NCI-H2029 treated with DMSO at 0.1 percent for 48 hours (cell line): ENCODE measurements at regions not wholly inside any gene's neighbourhood (a gene's known extent, or its start where the extent isn't known, plus 50 kb on each side); places are given as distances from the start of the nearest gene placed in this dataset.

ENCODE experiments used
- DNase-seq: peaks from one replicate; lab custom pipeline; 2025; lab: John Stamatoyannopoulos, UW

- DNase-seq = peak; percentile 81
These were observed 259.9 kb downstream of the DLL1 start for GRCh38 chr6:170030821-170031471.

GRCh38 chr6:170030284-170030815, 260.5 kb downstream of the DLL1 start:
- DNase-seq = no peak

DNA sequence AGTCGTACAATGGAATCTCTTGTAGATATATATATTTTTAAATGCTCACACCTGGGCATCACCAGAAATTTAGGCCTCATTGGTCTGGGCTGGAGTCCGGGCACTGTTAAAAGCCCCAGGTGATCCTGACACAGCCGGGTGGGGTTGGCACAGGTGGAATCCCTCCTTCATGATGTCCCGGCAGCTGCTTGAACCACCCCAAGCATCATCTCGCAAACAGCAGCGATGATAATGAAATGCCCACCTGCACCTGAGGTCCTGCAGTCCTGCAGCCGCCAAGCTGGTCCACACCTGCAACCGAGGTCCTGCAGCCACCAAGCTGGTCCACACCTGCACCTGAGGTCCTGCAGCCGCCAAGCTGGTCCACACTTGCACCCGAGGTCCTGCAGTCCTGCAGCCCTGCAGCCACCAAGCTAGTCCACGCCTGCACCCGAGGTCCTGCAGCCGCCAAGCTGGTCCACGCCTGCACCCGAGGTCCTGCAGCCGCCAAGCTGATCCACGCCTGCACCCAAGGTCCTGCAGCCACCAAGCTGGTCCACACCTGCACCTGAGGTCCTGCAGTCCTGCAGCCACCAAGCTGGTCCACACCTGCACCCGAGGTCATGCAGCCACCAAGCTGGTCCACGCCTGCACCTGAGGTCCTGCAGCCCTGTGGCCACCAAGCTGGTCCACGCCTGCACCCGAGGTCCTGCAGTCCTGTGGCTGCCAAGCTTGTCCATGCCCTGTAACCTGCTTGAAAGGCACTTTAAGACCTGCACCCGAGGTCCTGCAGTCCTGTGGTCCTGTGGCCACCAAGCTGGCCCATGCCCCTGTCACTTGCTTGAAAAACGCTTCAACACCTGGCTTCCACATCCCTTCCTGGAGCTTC, 261.2 kb downstream of the DLL1 start:
- no peak for DNase-seq

DNA sequence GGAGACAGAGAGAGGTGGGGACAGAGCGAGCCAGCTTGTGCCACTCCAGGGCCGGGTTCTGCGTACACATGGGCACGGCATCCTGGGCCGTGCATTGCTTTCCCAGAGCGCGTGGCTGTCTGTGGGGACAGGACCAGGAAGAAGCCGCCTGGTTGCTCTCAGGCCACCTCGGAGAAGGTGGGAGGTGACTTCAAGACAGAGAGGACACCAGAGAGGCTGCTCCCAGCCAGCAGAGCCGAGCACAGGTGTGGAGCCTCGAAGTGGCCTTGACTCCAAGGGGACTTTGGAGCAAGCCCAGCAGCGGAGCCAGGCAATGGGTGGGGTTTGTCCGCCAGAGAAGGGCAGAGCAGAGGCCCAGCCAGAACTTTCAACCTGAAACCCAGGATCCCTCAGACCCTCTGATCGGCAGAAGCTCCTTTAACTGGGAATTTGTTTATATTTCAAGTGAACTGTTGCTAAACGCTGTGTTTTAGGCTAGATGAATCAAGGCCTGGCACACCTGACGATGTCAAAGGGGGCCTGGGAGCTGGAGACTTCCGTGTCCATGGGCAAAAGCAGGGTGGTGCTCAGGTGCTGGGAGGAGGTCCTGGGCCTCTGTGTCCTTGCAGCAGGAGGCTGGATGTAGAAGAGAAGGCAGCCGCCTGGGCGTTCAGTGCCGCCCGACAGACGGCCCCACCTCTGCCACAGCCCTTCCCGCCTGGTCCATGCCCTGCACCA, 262.1 kb downstream of the DLL1 start:
- no peak for DNase-seq

- DNase-seq = no peak
These were observed 263.2 kb downstream of the DLL1 start for GRCh38 chr6:170027647-170028043.

GRCh38 chr6:170026751-170027646, 263.9 kb downstream of the DLL1 start:
- DNase-seq = no peak

DNA sequence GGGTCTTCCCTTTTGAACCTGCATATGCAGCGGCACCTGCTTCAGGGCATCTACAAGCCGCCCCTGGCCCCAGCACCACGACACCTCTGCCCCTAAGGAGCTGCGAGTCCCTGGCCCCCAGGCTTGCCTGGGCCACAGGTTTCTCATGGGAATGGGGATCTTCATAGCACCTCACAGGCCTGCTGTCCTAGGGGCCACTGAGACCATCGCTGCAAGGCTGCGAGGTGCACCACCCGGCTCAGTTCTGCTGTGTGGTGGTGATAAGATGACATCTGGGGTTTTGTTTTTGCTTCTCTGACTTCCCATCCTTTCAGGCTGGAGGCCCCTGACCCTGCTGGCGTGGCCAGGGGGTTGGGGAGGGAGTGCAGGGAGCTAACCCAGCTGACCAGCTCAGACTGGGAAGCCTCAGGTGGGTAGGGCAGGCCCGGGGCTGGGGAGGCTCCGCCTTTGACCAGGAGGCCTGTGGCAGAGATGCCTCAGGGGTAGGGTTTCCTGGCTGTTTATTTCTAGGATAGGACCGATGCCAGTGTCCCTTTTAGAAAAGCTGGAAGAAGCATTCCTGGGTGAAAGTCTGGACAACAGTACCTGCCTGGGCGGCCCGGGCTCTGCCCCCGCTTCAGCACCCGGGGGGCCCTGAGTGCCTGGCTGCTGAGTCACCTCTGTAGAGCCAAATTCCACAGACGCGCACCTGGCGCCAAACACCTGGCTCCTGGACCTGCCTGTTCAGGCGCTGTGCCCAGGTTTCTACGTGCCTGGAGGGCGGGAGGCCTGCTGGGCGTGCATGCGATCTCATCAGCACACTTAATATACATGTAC, 264.7 kb downstream of the DLL1 start:
- peak; percentile 88 for DNase-seq

DNA sequence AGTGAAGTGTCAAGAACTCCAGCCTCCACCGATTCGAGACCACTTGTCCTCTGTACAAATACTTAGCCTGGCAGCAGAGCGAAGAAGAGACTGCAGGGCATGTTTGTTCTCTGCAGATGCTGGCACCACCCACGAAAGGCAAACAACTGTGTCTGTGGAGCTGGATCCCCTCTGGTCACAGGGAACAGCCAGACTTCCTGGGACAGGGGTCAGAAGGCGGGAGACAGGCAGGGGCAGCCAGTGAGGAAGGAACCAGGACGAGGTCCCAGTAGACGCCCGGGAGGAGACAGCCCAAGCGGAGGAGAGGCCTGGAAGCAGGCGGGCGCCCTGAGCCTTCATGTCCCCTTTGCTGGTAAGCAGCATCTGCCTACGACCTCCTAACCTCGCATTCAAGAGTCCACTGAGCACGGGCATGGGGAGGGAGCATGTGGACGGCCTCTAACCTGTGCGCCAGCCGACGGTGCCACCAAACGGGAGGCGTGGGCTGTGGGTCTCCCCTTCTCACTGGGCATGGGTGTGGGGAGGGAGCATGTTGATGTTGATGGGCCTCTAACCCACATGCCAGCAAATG, 265.5 kb downstream of the DLL1 start:
- DNase-seq = no peak

DNA sequence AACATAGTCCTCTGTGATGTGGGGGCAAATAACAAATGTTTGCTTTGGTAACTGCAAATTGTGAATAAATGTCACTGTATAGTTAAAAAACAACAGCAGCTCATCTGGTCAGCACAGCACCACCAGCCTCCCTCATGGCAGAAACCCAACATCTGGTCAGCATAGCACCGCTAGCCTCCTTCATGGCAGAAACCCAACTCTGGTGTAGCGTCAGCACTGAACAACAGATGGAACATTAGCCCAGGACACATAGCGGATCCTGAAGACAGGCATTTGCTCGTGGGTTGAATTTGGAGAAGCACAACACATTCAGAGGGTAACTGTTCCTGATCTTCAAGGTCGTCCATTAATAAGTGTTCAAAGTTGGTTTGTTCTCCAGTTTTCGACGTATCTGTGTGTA, 265.9 kb downstream of the DLL1 start:
- peak; percentile 95 for DNase-seq

GRCh38 chr6:170023620-170024521, 267.0 kb downstream of the DLL1 start:
- DNase-seq = no peak

DNA sequence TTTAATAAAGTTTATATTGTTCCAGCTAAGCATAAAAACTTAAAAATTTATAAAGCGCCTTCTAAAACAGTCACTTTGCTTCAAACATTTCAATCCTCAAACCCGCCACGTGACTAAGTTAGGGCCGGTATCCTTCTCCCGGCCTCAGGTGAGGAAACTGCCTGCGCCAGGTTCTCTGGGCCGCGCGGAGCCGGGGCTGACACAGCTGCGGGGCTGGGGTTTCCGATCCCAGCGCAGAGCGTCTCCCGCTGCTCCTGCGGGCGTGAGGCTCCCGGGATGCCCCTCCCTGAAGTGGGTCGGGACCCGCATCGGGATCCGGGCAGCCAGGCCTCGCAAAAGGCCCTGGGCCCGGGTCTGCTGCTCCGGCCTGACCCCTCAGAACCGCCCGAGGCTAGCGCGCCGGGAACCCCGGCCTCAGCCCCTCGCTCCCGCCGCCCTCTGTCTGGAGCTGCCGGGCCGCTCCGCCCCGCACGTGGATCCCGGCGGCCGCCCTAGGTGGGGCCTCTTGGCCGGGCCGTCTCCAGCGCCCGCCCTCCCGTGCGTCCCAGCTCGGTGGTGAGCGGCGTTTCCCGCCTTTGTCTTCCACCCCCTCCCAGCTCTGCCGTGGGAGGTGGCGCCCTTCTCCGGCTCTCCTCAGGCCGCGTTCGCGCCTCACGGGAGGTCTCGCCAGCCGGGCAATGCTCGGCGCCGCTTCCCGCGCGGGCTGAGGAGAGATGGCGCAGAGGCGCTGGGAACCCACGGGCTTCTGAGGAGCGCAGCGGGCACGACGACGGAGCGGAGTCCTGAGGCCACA, 267.9 kb downstream of the DLL1 start:
- DNase-seq = no peak

DNA sequence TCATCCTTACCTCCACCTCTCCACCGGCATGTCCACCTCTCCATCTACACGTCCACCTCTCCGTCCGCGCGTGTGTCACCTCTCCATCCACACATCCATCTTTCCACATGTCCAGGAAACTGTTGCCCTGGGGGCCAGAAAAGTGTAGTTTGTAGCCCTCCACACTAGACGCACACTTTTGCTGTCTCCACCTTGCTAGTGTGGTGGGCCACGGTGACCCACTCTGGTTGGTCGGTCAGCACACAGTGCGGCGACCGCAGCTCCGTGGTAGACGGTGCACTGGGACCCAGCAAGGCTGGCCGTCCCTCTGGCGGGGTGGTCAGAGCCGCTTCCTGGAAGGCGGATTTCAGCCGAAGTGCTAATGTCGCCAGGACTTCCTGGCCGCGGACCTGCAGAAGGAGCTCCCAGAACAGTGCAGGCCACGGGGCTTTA, 268.6 kb downstream of the DLL1 start:
- no peak for DNase-seq

DNA sequence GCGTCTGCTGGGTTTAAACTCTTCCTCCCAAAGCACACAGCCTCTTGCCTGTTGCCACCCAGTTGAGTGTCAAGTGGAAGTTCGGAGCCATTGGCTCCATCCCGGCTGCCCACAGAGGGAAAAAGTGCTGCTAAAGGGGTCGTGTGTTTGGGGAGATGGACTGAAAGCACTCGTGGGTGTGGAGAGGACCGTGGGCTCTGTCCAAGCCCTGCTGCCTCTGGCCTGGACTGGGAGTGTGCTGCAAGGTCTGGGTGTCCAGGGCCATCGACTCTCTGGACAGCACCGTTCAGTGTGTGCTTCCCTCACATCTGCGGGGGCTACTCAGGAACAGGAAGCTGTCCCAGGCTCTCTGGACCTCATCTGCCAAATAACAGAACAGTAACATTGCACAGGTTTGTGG, 269.3 kb downstream of the DLL1 start:
- DNase-seq = no peak

DNA sequence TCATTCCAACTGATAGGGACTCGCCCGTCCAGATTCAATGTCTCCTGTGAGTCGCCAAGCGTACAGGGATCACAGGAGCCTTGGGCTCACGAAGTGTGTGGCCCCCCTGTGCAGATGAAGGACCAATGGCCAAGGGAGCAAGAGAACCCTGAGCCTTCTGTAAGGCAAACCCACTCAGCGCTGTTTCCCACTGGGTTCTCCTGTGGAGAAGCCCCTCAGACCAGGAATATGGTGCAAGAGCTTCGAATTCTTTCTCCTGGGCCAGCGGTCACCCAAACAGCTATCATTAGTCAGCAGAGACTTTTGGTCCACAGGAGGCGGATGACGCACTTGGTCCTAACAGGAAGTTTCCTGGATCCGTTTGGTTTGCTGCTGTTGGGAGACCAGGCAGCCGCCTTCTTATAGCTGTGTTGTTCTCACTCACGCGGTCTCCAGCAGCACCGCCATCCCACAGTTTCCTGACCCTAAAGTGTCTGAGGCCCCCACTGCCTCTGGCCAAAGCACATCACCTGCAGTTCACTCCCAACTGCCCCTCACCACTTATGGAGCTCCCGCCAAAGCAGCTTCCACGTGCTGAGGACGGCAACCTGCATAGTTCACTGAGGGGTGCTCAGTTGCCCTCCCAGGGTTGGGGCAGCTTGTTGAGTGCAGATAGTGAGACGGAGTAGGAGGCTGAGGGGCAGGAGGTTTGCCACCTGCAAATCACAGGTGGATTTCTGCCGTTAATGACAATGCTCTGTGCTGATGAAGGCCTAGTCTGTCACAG, 268.6 kb downstream of the ERMARD start:
- no peak for DNase-seq

DNA sequence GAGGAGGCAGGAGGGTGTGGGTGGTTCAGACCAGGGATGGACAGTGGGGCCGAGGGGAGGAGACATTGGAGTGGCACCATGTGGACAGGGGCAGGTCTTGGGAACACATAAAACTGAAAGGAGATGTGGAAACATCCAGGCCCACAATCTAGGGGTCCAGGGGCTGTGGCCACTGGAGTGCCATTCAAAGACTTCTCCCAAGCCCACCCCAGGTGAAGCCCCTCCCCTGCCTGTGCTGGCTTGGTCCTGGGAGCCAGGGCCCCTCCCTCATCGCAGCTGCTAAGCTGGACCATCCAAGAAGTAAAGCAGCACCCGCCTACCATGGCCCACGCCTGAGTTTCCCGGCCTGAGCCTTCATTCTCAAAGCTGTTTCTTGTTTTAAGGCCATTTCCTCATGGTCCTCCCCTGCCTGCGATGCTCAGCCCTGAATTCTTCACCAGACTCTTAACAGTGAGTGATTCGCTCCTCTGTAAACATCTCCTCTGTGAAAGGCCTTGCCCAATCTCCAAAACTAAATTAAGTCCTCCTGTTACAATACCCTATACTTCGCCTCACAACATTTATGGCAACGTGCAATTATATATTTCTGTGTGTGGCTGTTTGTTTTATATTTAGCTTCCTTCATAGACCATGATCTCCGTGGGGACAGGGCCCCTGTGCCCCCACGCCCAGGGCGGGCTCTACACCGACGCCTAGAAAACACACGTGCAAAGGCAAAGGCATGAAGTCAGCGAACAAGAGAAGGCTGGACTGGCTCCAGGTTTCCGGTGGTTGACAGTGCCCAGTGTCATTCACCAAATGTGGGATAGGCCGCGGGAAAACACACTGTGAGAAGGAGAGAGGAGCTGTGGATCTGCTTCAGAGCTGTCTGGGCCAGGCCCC, 267.8 kb downstream of the ERMARD start:
- no peak for DNase-seq

- DNase-seq = no peak
These were observed 267.1 kb downstream of the ERMARD start for GRCh38 chr6:170018422-170018935.
